HepG2 (cell line): ENCODE measurements at regions not wholly inside any gene's neighbourhood (a gene's known extent, or its start where the extent isn't known, plus 50 kb on each side); places are given as distances from the start of the nearest gene placed in this dataset.
A peak's percentile ranks its signal among the peaks of the same experiment; 100 is the strongest.

Source experiments
- ATAC-seq: fragments of 200-7000 bp; cut with Tn5 transposase; 3 replicates; pipeline ENCODE4 v1.9.1; 2020; ENCODE audit warnings: mild to moderate bottlenecking, moderate library complexity
- BruUV-seq: library from RNA; stranded (reverse); fragments of 400-500 nt; replicated peaks from 2 replicates; lab custom pipeline; 2021; lab: Mats Ljungman, UMichigan
- CTCF ChIA-PET: fragments of 300-600 bp; formaldehyde crosslinking; extraction: SDS; loops from one replicate; lab custom pipeline; 2021; ENCODE audit warnings: low total read pairs, inconsistent platforms, low intra/inter-chr PET ratio; lab: Yijun Ruan, JAX
- POLR2A ChIA-PET: fragments of 350-600 bp; sonication (Branson Sonifier 250); formaldehyde crosslinking; loops from one replicate; lab custom pipeline; 2020; ENCODE audit warnings: antibody characterized with exemption, inconsistent platforms; lab: Yijun Ruan, JAX
- DNase-seq: peaks from one replicate; pipeline ENCODE4 v3.0.0-alpha.2; 2015; ENCODE audit warnings: low spot score
- FAIRE-seq: peaks from 3 replicates; lab custom pipeline; 2011; peaks lifted over from hg19 to GRCh38; lab: Jason Lieb, UNC
- H2AFZ ChIP-seq: one replicate; pipeline ENCODE4 v1.6.1; 2011; ENCODE audit warnings: low read length, inconsistent platforms
- H3K27ac ChIP-seq: fragments of 300-600 bp; 3 replicates; pipeline ENCODE4 v1.8.0; 2011; ENCODE audit warnings: mixed run types, mild to moderate bottlenecking, mixed read lengths, low read length, inconsistent platforms; ENCODE audit not compliant: insufficient read depth; ENCODE audit errors: extremely low read length
- H3K27me3 ChIP-seq, 2 experiments: fragments of 200-600 bp in 1 of 2; 2 replicates in 1 of 2; 3 replicates in 1 of 2; pipeline versions ENCODE4 v1.6.0 to v1.8.0; 2011; ENCODE audit warnings: low read length in 2 of 2, mild to moderate bottlenecking in 2 of 2, moderate library complexity in 2 of 2, inconsistent platforms in 1 of 2; ENCODE audit not compliant: insufficient read depth in 2 of 2, control insufficient read depth in 1 of 2
- H3K36me3 ChIP-seq, 2 experiments: fragments of 200-600 bp in 1 of 2; replicated peaks in 1 of 2; 2 replicates in 1 of 2; 3 replicates in 1 of 2; pipeline versions ENCODE4 v1.5.1 to v1.8.0; 2011; ENCODE audit warnings: low read length in 2 of 2, inconsistent platforms in 1 of 2; ENCODE audit not compliant: insufficient read depth in 2 of 2, control insufficient read depth in 1 of 2
- H3K4me1 ChIP-seq: 2 replicates; pipeline ENCODE4 v1.5.1; 2012; ENCODE audit warnings: low read length, inconsistent platforms; ENCODE audit not compliant: insufficient read depth
- H3K4me2 ChIP-seq: 2 replicates; pipeline ENCODE4 v1.6.0; 2011; ENCODE audit warnings: low read depth, low read length, inconsistent platforms
- H3K4me3 ChIP-seq, 3 experiments: fragments of 200-600 bp in 1 of 3; sonication (generic), shearing (Covaris generic) in 1 of 3; replicated peaks in 1 of 3; 2 replicates each; pipeline ENCODE4 v1.5.1; 2011 to 2016; ENCODE audit warnings: low read length in 3 of 3, inconsistent platforms in 2 of 3, low read depth in 2 of 3, mild to moderate bottlenecking in 2 of 3, control low read depth in 1 of 3, mixed read lengths in 1 of 3; ENCODE audit not compliant: insufficient read depth in 1 of 3
- H3K79me2 ChIP-seq: one replicate; pipeline ENCODE4 v1.6.1; 2011; ENCODE audit warnings: low read length, inconsistent platforms; ENCODE audit not compliant: insufficient read depth
- H3K9ac ChIP-seq: 2 replicates; pipeline ENCODE4 v1.6.0; 2011; ENCODE audit warnings: mild to moderate bottlenecking, low read depth, low read length, inconsistent platforms; ENCODE audit not compliant: insufficient read depth
- H3K9me3 ChIP-seq: 2 replicates; pipeline ENCODE4 v1.5.1; 2012; ENCODE audit warnings: mild to moderate bottlenecking, low read length
- H4K20me1 ChIP-seq: 2 replicates; pipeline ENCODE4 v1.6.0; 2011; ENCODE audit warnings: inconsistent platforms, mild to moderate bottlenecking, low read length, moderate library complexity; ENCODE audit not compliant: insufficient read depth
- CTCF ChIP-seq: sonication (generic); formaldehyde crosslinking; IDR thresholded peaks from 2 replicates; pipeline ENCODE4 v1.5.0; 2020; ENCODE audit warnings: mild to moderate bottlenecking, missing genetic modification reagents, moderate library complexity
- ISX ChIP-seq: sonication (generic); formaldehyde crosslinking; conservative IDR thresholded peaks from 2 replicates; pipeline ENCODE4 v1.5.0; 2020; ENCODE audit warnings: missing genetic modification reagents
- MTERF4 ChIP-seq: sonication (generic); formaldehyde crosslinking; IDR thresholded peaks from 2 replicates; pipeline ENCODE4 v1.8.0; 2023; ENCODE audit warnings: mild to moderate bottlenecking, missing genetic modification reagents
- SMC3 ChIP-seq: IDR thresholded peaks from 2 replicates; pipeline ENCODE4 v1.6.1; 2011; ENCODE audit warnings: low read length, improper control_type of control experiment
- STAG1 ChIP-seq: sonication (generic); formaldehyde crosslinking; IDR thresholded peaks from 2 replicates; pipeline ENCODE4 v1.4.0; 2020; ENCODE audit warnings: missing genetic modification reagents
- TCF7 ChIP-seq: sonication (generic); IDR thresholded peaks from 2 replicates; pipeline ENCODE4 v1.6.1; 2016; ENCODE audit warnings: antibody characterized with exemption, low read depth
- WGBS: methylation state at CpG from one replicate; pipeline ENCODE4 v1.1.6; 2017; ENCODE audit warnings: low lambda C conversion rate; 5-methylcytosine and 5-hydroxymethylcytosine counted together
- in situ Hi-C: cut with HindIII; loops from 2 replicates; pipeline ENCODE4 v1.10.0; 2017; ENCODE audit warnings: low pct_unique_long_range_greater_than_20kb; ENCODE audit not compliant: extremely low pct_ligation_motif_present
- intact Hi-C: fragments of 100-400 bp; cut with micrococcal nuclease; formaldehyde crosslinking; loops from one replicate; pipeline ENCODE4 v1.10.0; 2022; ENCODE audit not compliant: unreplicated experiment

GRCh38 chr1:73839922-73840321 is 358.1 kb downstream of the LRRIQ3 start:
- DNase-seq (peak; percentile 1), FAIRE-seq (no peak), ATAC-seq (no peak)
- Histone ChIP-seq H3K9ac (no peak overlapping the region), H3K27ac (no peak overlapping the region), H2AFZ (no peak overlapping the region), H3K79me2 (no peaks in the 10 kb centered on the region), H3K36me3 (no peaks in the 10 kb centered on the region), H3K4me1 (no peaks in the 10 kb centered on the region), H3K27me3 (no peaks in the 10 kb centered on the region)
- intact Hi-C loops = loop anchor here (1.0 kb wide), 2 partner anchors 158 to 629 kb away; no protein-coding TSS in a partner anchor
- peak; percentile 28; the same call in 1 of the 2 replicates for TF ChIP-seq TCF7
- TF ChIP-seq STAG1 (CRISPR knock-in tag) = peak; percentile 44
- no peak for TF ChIP-seq MTERF4 (CRISPR knock-in tag)
- no peak for TF ChIP-seq ISX (CRISPR knock-in tag)
- peak; percentile 21; the same call in 1 of the 2 replicates for TF ChIP-seq SMC3
- TF ChIP-seq CTCF (CRISPR knock-in tag) = peak; percentile 41; the same call in 1 of the 2 replicates
- TF ChIP-seq, all 625 proteins: peak for 4
- Histone ChIP-seq H3K9me3 (peaks cover 10% of the 10 kb centered on the region; the same call in 1 of the 2 replicates), H3K4me3 (no peak overlapping the region), H3K4me2 (no peak overlapping the region), H4K20me1 (no peaks in the 10 kb centered on the region)
- WGBS = 2% methylated on average over 4 of the region's 4 CpGs
- BruUV-seq = no TSS peak
- in situ Hi-C loops = loop anchor here (25.0 kb wide), 2 partner anchors 622 to 847 kb away; no protein-coding TSS in a partner anchor
- CTCF ChIA-PET = interaction anchor here (1.2 to 1.7 kb wide), 2 partner anchors 158 to 629 kb away, joined by 7 to 8 read pairs; no protein-coding TSS in a partner anchor
- POLR2A ChIA-PET = no interaction called here
